ENCODE measurements at regions not wholly inside any gene's neighbourhood (a gene's known extent, or its start where the extent isn't known, plus 50 kb on each side); places are given as distances from the start of the nearest gene placed in this dataset.
"Not testable (repeated sequence)": the region's sequence is repeated elsewhere in the genome, so short reads cannot be mapped to it uniquely, and the experiment has no call there.

GRCh38 chr11:109519253-109519652 lies 97.3 kb downstream of the C11orf87 start:
- H3K27me3 Mint-ChIP-seq (ENCODE audit: unreplicated experiment), result peaks cover 10% of the 10 kb centered on the region
- no peak for TF ChIP-seq CTCF (IDR thresholded peaks at IDR 0.05; ENCODE audit: unreplicated experiment)
- H3K27ac Mint-ChIP-seq (ENCODE audit: unreplicated experiment), result no peak overlapping the region
- H3K9me3 Mint-ChIP-seq (ENCODE audit: low read depth, unreplicated experiment), result peaks cover 3% of the 10 kb centered on the region
- H3K4me1 Mint-ChIP-seq (ENCODE audit: low read depth, unreplicated experiment), result no peaks in the 10 kb centered on the region
- no peak for DNase-seq
- intact Hi-C loops (cut with micrococcal nuclease; ENCODE audit: unreplicated experiment), result no loop called here
- BruUV-seq (replicated peaks), result no TSS peak
- H3K36me3 Mint-ChIP-seq (ENCODE audit: insufficient read depth, unreplicated experiment), result no peaks in the 10 kb centered on the region
- CTCF ChIA-PET, result no interaction called here
- no peak overlapping the region for H3K4me3 Mint-ChIP-seq (ENCODE audit: low read depth, unreplicated experiment)

DNA sequence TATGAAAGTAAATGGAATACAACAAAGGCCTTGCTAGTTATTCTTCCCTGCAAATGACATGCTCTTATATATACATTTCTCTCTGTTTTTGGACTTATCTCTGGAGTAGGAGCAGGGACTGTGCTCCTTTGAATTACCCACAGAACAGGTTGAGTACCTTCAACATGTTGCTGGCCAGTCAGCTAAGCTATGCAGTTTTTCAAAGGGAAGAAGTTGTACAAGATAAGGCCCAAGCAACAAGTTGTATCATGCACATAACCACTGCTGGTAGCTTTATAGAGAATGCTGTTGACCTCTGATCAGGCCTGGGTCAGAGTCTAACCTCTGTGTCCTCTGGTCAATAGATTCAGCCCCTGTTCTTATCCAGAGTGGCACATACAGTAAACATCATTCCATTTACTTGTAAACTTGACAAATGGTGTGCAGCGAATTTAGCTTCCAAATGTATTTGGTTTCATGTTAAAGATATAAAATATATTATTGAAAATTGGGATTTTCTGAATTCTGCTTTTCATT lies 99.6 kb downstream of the C11orf87 start:
- Mint-ChIP-seq H3K4me1 (ENCODE audit: low read depth, unreplicated experiment) (no peaks in the 10 kb centered on the region), H3K27me3 (ENCODE audit: unreplicated experiment) (no peaks in the 10 kb centered on the region), H3K9me3 (ENCODE audit: low read depth, unreplicated experiment) (peaks cover 3% of the 10 kb centered on the region), H3K36me3 (ENCODE audit: insufficient read depth, unreplicated experiment) (no peaks in the 10 kb centered on the region), H3K27ac (ENCODE audit: unreplicated experiment) (no peak overlapping the region), H3K4me3 (ENCODE audit: low read depth, unreplicated experiment) (no peak overlapping the region)
- intact Hi-C loops (cut with micrococcal nuclease; ENCODE audit: unreplicated experiment), result no loop called here
- TF ChIP-seq CTCF (IDR thresholded peaks at IDR 0.05; ENCODE audit: unreplicated experiment), result no peak
- DNase-seq, result no peak
- BruUV-seq (replicated peaks), result no TSS peak
- CTCF ChIA-PET, result no interaction called here

GRCh38 chr11:109522116-109522755 lies 100.2 kb downstream of the C11orf87 start:
- Mint-ChIP-seq H3K4me1 (ENCODE audit: low read depth, unreplicated experiment) (no peaks in the 10 kb centered on the region), H3K27me3 (ENCODE audit: unreplicated experiment) (no peaks in the 10 kb centered on the region), H3K36me3 (ENCODE audit: insufficient read depth, unreplicated experiment) (no peaks in the 10 kb centered on the region), H3K4me3 (ENCODE audit: low read depth, unreplicated experiment) (no peak overlapping the region), H3K27ac (ENCODE audit: unreplicated experiment) (no peak overlapping the region), H3K9me3 (ENCODE audit: low read depth, unreplicated experiment) (no peaks in the 10 kb centered on the region)
- CTCF ChIA-PET, result no interaction called here
- intact Hi-C loops (cut with micrococcal nuclease; ENCODE audit: unreplicated experiment), result no loop called here
- TF ChIP-seq CTCF (IDR thresholded peaks at IDR 0.05; ENCODE audit: unreplicated experiment), result no peak
- no TSS peak for BruUV-seq (replicated peaks)
- no peak for DNase-seq

GRCh38 chr11:109525636-109526035 lies 103.6 kb downstream of the C11orf87 start:
- H3K27me3 Mint-ChIP-seq (ENCODE audit: unreplicated experiment); H3K4me1 Mint-ChIP-seq (ENCODE audit: low read depth, unreplicated experiment); BruUV-seq (replicated peaks); H3K36me3 Mint-ChIP-seq (ENCODE audit: insufficient read depth, unreplicated experiment); intact Hi-C loops (cut with micrococcal nuclease; ENCODE audit: unreplicated experiment); CTCF ChIA-PET; H3K9me3 Mint-ChIP-seq (ENCODE audit: low read depth, unreplicated experiment); H3K27ac Mint-ChIP-seq (ENCODE audit: unreplicated experiment); DNase-seq; H3K4me3 Mint-ChIP-seq (ENCODE audit: low read depth, unreplicated experiment): not testable (repeated sequence)

DNA sequence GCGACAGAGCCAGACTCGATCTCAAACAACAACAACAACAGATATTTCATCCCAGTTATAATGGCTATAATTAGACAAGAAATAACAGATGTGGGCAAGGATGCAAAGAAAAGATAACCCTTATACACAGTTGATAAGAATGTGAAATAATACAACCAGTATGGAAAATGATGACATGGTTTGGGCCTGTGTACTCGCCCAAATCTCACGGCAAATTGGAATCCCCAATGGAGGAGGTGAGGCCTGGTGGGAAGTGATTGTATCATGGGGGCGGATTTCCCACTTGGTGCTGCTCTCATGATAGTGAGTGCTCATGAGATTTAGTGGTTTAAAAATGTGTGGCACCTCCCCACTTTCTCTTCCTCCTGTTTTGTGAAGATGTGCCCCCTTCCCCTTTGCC lies 104.1 kb downstream of the C11orf87 start:
- Mint-ChIP-seq H3K27ac (ENCODE audit: unreplicated experiment) (no peak overlapping the region), H3K4me1 (ENCODE audit: low read depth, unreplicated experiment) (no peaks in the 10 kb centered on the region), H3K27me3 (ENCODE audit: unreplicated experiment) (no peaks in the 10 kb centered on the region), H3K4me3 (ENCODE audit: low read depth, unreplicated experiment) (no peak overlapping the region), H3K36me3 (ENCODE audit: insufficient read depth, unreplicated experiment) (no peaks in the 10 kb centered on the region), H3K9me3 (ENCODE audit: low read depth, unreplicated experiment) (no peaks in the 10 kb centered on the region)
- CTCF ChIA-PET, result no interaction called here
- intact Hi-C loops (cut with micrococcal nuclease; ENCODE audit: unreplicated experiment), result no loop called here
- TF ChIP-seq CTCF (IDR thresholded peaks at IDR 0.05; ENCODE audit: unreplicated experiment), result no peak
- BruUV-seq (replicated peaks), result no TSS peak
- DNase-seq, result no peak

All from Calu3 (cell line).